ENCODE measurements at regions not wholly inside any gene's neighbourhood (a gene's known extent, or its start where the extent isn't known, plus 50 kb on each side); places are given as distances from the start of the nearest gene placed in this dataset.

DNA sequence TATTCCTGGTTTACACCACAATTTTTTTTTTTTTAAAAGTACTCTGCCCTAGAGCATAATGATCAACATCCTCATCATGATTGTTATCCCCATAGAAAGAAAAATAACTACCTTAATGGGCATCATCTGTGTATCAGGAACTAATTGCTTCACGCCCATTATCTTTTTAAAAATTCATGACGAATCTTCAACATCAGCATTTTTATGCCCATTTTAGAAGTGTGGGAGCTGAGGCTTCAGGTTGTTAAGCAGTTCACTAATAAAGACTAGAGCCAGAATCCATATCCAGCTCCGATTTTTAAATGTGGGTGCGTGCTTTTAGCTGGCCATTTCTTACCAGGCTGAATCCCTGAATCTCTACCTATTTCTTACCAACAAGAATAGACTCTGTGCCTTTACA is 92.9 kb upstream of the KCNA4 start:
- TF ChIP-seq, protein P1, sequence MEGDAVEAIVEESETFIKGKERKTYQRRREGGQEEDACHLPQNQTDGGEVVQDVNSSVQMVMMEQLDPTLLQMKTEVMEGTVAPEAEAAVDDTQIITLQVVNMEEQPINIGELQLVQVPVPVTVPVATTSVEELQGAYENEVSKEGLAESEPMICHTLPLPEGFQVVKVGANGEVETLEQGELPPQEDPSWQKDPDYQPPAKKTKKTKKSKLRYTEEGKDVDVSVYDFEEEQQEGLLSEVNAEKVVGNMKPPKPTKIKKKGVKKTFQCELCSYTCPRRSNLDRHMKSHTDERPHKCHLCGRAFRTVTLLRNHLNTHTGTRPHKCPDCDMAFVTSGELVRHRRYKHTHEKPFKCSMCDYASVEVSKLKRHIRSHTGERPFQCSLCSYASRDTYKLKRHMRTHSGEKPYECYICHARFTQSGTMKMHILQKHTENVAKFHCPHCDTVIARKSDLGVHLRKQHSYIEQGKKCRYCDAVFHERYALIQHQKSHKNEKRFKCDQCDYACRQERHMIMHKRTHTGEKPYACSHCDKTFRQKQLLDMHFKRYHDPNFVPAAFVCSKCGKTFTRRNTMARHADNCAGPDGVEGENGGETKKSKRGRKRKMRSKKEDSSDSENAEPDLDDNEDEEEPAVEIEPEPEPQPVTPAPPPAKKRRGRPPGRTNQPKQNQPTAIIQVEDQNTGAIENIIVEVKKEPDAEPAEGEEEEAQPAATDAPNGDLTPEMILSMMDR (IDR thresholded peaks at IDR 0.05; ENCODE audit: insufficient read depth, low read length, poor library complexity, severe bottlenecking) = no peak
- no peak for TF ChIP-seq EZH2phosphoT487 (conservative IDR thresholded peaks at IDR 0.05; ENCODE audit: low read length)

Data from SU-DHL-6 (cell line).